GM12878 (cell line): ENCODE measurements at regions not wholly inside any gene's neighbourhood (a gene's known extent, or its start where the extent isn't known, plus 50 kb on each side); places are given as distances from the start of the nearest gene placed in this dataset.

ENCODE experiments used
- ATAC-seq: fragments of 200-7000 bp; cut with Tn5 transposase; 3 replicates; pipeline ENCODE4 v1.9.1; 2020; ENCODE audit warnings: mild to moderate bottlenecking, moderate library complexity
- BruUV-seq: library from RNA; stranded (reverse); fragments of 400-500 nt; replicated peaks from 2 replicates; lab custom pipeline; 2021; lab: Mats Ljungman, UMichigan
- CTCF ChIA-PET: fragments of 300-600 bp; sonication (Branson Sonifier 250); formaldehyde crosslinking; extraction: SDS; loops from one replicate; lab custom pipeline; 2021; ENCODE audit warnings: inconsistent platforms; lab: Yijun Ruan, JAX
- POLR2A ChIA-PET: fragments of 350-600 bp; formaldehyde crosslinking; extraction: SDS; loops from one replicate; lab custom pipeline; 2021; ENCODE audit warnings: inconsistent platforms; lab: Charles Lee
- RAD21 ChIA-PET: fragments of 300-600 bp; sonication (Branson Sonifier 250); formaldehyde crosslinking; loops from one replicate; lab custom pipeline; 2023; ENCODE audit warnings: antibody characterized with exemption; ENCODE audit not compliant: unreplicated experiment; lab: Charles Lee
- SMC1A ChIA-PET: fragments of 300-600 bp; sonication (Branson Sonifier 250); formaldehyde crosslinking; loops from one replicate; lab custom pipeline; 2023; ENCODE audit not compliant: unreplicated experiment, uncharacterized antibody; lab: Charles Lee
- DNase-seq: peaks from one replicate; pipeline ENCODE4 v3.0.0-alpha.2; 2011; ENCODE audit warnings: low read depth, low spot score
- FAIRE-seq: peaks from 3 replicates; lab custom pipeline; 2011; peaks lifted over from hg19 to GRCh38; lab: Jason Lieb, UNC
- H2AFZ ChIP-seq: 2 replicates; pipeline ENCODE4 v1.6.0; 2011; ENCODE audit warnings: low read depth, low read length, control low read depth; ENCODE audit not compliant: control insufficient read depth
- H3K27ac ChIP-seq: 2 replicates; pipeline ENCODE4 v1.5.1; 2011; ENCODE audit warnings: control low read depth; ENCODE audit not compliant: control insufficient read depth, insufficient read depth
- H3K27me3 ChIP-seq, 2 experiments: replicated peaks in 1 of 2; 2 replicates each; pipeline versions ENCODE4 v1.6.0 to v1.6.1; 2011; ENCODE audit warnings: low read length in 1 of 2; ENCODE audit not compliant: control insufficient read depth in 2 of 2, insufficient read depth in 2 of 2
- H3K36me3 ChIP-seq, 2 experiments: 2 replicates each; pipeline ENCODE4 v1.5.1; 2011; ENCODE audit warnings: low read length in 1 of 2; ENCODE audit not compliant: control insufficient read depth in 2 of 2, insufficient read depth in 2 of 2
- H3K4me1 ChIP-seq: 2 replicates; pipeline ENCODE4 v1.6.1; 2011; ENCODE audit warnings: mild to moderate bottlenecking, low read length, moderate library complexity, mixed read lengths; ENCODE audit not compliant: control insufficient read depth, insufficient read depth
- H3K4me2 ChIP-seq: 2 replicates; pipeline ENCODE4 v1.6.0; 2011; ENCODE audit warnings: control low read depth; ENCODE audit not compliant: control insufficient read depth, insufficient read depth
- H3K4me3 ChIP-seq: fragments of 200-600 bp; sonication (generic); 2 replicates; pipeline ENCODE4 v1.5.1; 2016
- H3K79me2 ChIP-seq: 2 replicates; pipeline ENCODE4 v1.6.0; 2011; ENCODE audit warnings: low read length; ENCODE audit not compliant: control insufficient read depth, insufficient read depth
- H3K9ac ChIP-seq: 2 replicates; pipeline ENCODE4 v1.8.0; 2011; ENCODE audit warnings: low read length, control low read depth, mixed read lengths; ENCODE audit not compliant: control insufficient read depth, insufficient read depth
- H3K9me3 ChIP-seq: replicated peaks from 3 replicates; pipeline ENCODE4 v1.5.1; 2011; ENCODE audit warnings: mild to moderate bottlenecking, low read length; ENCODE audit not compliant: control insufficient read depth, insufficient read depth
- H4K20me1 ChIP-seq: 2 replicates; pipeline ENCODE4 v1.6.0; 2011; ENCODE audit not compliant: control insufficient read depth, insufficient read depth
- EP300 ChIP-seq, 2 experiments: fragments of 150-350 bp in 1 of 2; IDR thresholded peaks; 2 replicates each; pipeline ENCODE4 v1.6.1; 2011 to 2012; ENCODE audit warnings: low read depth in 2 of 2, low read length in 2 of 2, borderline replicate concordance in 1 of 2, improper control_type of control experiment in 1 of 2, inconsistent platforms in 1 of 2; ENCODE audit not compliant: control insufficient read depth in 1 of 2
- NFXL1 ChIP-seq: fragments of 450-650 bp; IDR thresholded peaks from 2 replicates; pipeline ENCODE4 v1.6.1; 2017; ENCODE audit warnings: antibody characterized with exemption, mild to moderate bottlenecking, borderline replicate concordance
- NR2C1 ChIP-seq: fragments of 450-650 bp; IDR thresholded peaks from 2 replicates; pipeline ENCODE4 v1.6.1; 2017; ENCODE audit warnings: antibody characterized with exemption, mild to moderate bottlenecking, moderate library complexity
- POLR2AphosphoS2 ChIP-seq: IDR thresholded peaks from 2 replicates; pipeline ENCODE4 v1.6.1; 2011; ENCODE audit warnings: low read depth, mild to moderate bottlenecking, low read length, improper control_type of control experiment, moderate library complexity
- WGBS: methylation state at CpG from one replicate; pipeline ENCODE4 v1.1.6; 2016; ENCODE audit warnings: low lambda C conversion rate; ENCODE audit not compliant: insufficient replicate concordance, insufficient coverage; ENCODE audit errors: missing lambda C conversion rate; 5-methylcytosine and 5-hydroxymethylcytosine counted together
- in situ Hi-C: fragments of 300-500 bp; cut with MboI; formaldehyde crosslinking; loops from 9 replicates; pipeline ENCODE4 v1.14.3; 2018; ENCODE audit warnings: mixed read lengths
- intact Hi-C: fragments of 100-400 bp; cut with micrococcal nuclease; formaldehyde crosslinking; loops from one replicate; pipeline ENCODE4 v1.14.2; 2022; ENCODE audit not compliant: unreplicated experiment
- TF ChIP-seq, protein P1 (sequence below): fragments of 450-650 bp; formaldehyde crosslinking; IDR thresholded peaks from 2 replicates; pipeline ENCODE4 v1.4.0; 2022; ENCODE audit warnings: mild to moderate bottlenecking, moderate library complexity
- TF ChIP-seq, protein P2 (sequence below): IDR thresholded peaks from 2 replicates; pipeline ENCODE4 v1.6.1; 2012; ENCODE audit warnings: low read depth, low read length, improper control_type of control experiment
- TF ChIP-seq, protein P3 (sequence below): IDR thresholded peaks from 2 replicates; pipeline ENCODE4 v1.6.1; 2012; ENCODE audit warnings: mild to moderate bottlenecking, low read depth, low read length

DNA sequence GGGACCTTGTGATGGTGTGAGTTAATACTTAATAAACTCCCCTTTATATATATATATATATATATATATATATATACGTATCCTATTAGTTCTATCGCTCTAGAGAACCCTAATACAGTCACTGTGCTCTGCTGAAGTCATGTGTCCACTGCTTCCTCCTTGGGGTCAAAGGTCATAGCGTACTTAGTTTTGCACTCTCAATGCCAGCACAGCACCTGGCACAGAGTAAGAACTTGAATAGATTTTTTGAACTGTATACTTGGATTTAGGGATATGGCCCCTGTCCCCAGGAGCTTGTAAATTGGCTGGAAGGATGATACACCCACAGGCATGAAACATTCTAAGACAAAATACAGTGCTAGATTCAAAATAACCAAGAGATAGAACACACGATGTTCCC is 58.9 kb upstream of the PLXNA4 start:
- H3K79me2 ChIP-seq = no peaks in the 10 kb centered on the region
- 61% methylated on average over 4 of the region's 4 CpGs for WGBS
- in situ Hi-C loops (no loop called here), intact Hi-C loops (no loop called here)
- ATAC-seq (no peak), FAIRE-seq (no peak), DNase-seq (no peak)
- H3K4me3 ChIP-seq = no peak overlapping the region
- H3K9ac ChIP-seq = no peak overlapping the region
- no peaks in the 10 kb centered on the region for H3K36me3 ChIP-seq
- no peak overlapping the region for H3K4me2 ChIP-seq
- CTCF ChIA-PET = no interaction called here
- no peaks in the 10 kb centered on the region for H4K20me1 ChIP-seq
- RAD21 ChIA-PET = no interaction called here
- H3K27ac ChIP-seq = no peak overlapping the region
- peaks cover 0 to 2% of the 10 kb centered on the region in 2 experiments; a peak in 2 of 4 replicates for H3K27me3 ChIP-seq
- no peaks in the 10 kb centered on the region for H3K4me1 ChIP-seq
- H2AFZ ChIP-seq = no peak overlapping the region
- TF ChIP-seq, protein P1, sequence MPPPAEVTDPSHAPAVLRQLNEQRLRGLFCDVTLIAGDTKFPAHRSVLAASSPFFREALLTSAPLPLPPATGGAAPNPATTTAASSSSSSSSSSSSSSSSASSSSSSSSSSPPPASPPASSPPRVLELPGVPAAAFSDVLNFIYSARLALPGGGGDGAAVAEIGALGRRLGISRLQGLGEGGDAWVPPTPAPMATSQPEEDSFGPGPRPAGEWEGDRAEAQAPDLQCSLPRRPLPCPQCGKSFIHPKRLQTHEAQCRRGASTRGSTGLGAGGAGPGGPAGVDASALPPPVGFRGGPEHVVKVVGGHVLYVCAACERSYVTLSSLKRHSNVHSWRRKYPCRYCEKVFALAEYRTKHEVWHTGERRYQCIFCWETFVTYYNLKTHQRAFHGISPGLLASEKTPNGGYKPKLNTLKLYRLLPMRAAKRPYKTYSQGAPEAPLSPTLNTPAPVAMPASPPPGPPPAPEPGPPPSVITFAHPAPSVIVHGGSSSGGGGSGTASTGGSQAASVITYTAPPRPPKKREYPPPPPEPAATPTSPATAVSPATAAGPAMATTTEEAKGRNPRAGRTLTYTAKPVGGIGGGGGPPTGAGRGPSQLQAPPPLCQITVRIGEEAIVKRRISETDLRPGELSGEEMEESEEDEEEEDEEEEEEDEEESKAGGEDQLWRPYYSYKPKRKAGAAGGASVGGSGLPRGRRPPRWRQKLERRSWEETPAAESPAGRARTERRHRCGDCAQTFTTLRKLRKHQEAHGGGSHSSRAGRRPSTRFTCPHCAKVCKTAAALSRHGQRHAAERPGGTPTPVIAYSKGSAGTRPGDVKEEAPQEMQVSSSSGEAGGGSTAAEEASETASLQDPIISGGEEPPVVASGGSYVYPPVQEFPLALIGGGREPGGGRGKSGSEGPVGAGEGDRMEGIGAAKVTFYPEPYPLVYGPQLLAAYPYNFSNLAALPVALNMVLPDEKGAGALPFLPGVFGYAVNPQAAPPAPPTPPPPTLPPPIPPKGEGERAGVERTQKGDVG (CRISPR knock-in tag) = no peak
- TF ChIP-seq, protein P2, sequence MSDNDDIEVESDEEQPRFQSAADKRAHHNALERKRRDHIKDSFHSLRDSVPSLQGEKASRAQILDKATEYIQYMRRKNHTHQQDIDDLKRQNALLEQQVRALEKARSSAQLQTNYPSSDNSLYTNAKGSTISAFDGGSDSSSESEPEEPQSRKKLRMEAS = no peak
- TF ChIP-seq EP300 (IDR thresholded peaks at IDR 0.05; ENCODE audit: borderline replicate concordance in 1 of 2, control insufficient read depth in 1 of 2, low read depth in 2 of 2, low read length in 2 of 2) (no peak), NFXL1 (no peak), NR2C1 (no peak), POLR2AphosphoS2 (no peak)
- TF ChIP-seq, protein P3, sequence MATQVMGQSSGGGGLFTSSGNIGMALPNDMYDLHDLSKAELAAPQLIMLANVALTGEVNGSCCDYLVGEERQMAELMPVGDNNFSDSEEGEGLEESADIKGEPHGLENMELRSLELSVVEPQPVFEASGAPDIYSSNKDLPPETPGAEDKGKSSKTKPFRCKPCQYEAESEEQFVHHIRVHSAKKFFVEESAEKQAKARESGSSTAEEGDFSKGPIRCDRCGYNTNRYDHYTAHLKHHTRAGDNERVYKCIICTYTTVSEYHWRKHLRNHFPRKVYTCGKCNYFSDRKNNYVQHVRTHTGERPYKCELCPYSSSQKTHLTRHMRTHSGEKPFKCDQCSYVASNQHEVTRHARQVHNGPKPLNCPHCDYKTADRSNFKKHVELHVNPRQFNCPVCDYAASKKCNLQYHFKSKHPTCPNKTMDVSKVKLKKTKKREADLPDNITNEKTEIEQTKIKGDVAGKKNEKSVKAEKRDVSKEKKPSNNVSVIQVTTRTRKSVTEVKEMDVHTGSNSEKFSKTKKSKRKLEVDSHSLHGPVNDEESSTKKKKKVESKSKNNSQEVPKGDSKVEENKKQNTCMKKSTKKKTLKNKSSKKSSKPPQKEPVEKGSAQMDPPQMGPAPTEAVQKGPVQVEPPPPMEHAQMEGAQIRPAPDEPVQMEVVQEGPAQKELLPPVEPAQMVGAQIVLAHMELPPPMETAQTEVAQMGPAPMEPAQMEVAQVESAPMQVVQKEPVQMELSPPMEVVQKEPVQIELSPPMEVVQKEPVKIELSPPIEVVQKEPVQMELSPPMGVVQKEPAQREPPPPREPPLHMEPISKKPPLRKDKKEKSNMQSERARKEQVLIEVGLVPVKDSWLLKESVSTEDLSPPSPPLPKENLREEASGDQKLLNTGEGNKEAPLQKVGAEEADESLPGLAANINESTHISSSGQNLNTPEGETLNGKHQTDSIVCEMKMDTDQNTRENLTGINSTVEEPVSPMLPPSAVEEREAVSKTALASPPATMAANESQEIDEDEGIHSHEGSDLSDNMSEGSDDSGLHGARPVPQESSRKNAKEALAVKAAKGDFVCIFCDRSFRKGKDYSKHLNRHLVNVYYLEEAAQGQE = no peak
- H3K9me3 ChIP-seq = no peaks in the 10 kb centered on the region
- no TSS peak for BruUV-seq
- POLR2A ChIA-PET = no interaction called here
- SMC1A ChIA-PET = no interaction called here
